PC-3 (cell line): ENCODE measurements at regions not wholly inside any gene's neighbourhood (a gene's known extent, or its start where the extent isn't known, plus 50 kb on each side); places are given as distances from the start of the nearest gene placed in this dataset.

ENCODE experiments used
- EZH2 ChIP-seq: fragments of 300-600 bp; sonication (generic); IDR thresholded peaks from one replicate; pipeline ENCODE4 v1.6.1; 2017; ENCODE audit warnings: antibody characterized with exemption, mild to moderate bottlenecking, low read length; ENCODE audit not compliant: unreplicated experiment
- EZH2phosphoT487 ChIP-seq: fragments of 300-600 bp; sonication (generic); IDR thresholded peaks from 2 replicates; pipeline ENCODE4 v1.6.1; 2018; ENCODE audit warnings: mild to moderate bottlenecking, antibody characterized with exemption, low read length, borderline replicate concordance
- TF ChIP-seq, protein P1 (sequence below): fragments of 300-600 bp; sonication (generic); conservative IDR thresholded peaks from 2 replicates; pipeline ENCODE4 v1.5.1; 2017; ENCODE audit warnings: antibody characterized with exemption, low read depth, mild to moderate bottlenecking, low read length

DNA sequence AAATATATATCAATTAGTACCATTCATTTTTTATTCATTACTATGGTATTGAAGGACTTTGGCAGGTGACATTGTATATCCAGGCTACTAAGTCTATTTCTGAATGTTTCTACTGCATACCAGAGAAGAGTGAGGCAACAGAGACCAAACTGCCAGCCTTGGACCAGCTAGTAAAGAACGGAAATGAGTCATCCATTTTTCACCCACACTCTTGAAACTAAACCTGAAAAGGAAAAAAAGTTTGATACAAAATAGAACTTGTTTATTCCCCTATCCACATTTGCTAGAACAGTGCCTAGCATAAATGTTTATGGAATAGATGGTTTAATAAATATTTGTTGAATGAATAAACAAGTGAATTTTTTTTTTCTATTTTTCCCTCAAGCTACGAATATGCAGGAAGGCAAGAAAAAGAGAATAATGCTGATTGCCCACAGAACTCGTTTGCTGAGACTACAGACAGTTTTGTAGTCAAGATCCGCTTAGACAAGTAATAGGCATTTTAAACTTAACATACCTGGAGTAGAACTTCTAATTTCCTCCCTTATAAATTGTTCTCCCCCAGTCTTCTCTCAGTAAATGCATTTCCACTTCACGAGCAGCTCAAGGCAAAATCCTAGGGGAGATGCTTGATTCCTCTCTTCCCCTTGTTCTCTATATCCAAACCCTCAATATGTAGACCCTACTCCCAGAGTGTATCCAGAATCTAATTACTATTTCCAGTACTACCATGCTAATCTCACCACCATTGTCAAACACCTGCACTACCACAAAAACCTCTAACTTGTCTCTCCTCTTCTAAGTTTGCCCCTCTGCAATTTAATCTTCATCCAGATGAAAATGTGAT is 146.2 kb upstream of the RASA1 start:
- TF ChIP-seq, protein P1, sequence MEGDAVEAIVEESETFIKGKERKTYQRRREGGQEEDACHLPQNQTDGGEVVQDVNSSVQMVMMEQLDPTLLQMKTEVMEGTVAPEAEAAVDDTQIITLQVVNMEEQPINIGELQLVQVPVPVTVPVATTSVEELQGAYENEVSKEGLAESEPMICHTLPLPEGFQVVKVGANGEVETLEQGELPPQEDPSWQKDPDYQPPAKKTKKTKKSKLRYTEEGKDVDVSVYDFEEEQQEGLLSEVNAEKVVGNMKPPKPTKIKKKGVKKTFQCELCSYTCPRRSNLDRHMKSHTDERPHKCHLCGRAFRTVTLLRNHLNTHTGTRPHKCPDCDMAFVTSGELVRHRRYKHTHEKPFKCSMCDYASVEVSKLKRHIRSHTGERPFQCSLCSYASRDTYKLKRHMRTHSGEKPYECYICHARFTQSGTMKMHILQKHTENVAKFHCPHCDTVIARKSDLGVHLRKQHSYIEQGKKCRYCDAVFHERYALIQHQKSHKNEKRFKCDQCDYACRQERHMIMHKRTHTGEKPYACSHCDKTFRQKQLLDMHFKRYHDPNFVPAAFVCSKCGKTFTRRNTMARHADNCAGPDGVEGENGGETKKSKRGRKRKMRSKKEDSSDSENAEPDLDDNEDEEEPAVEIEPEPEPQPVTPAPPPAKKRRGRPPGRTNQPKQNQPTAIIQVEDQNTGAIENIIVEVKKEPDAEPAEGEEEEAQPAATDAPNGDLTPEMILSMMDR, result no peak
- no peak for TF ChIP-seq EZH2phosphoT487
- no peak for TF ChIP-seq EZH2
